Epithelial cell of esophagus (primary cell): ENCODE measurements at regions not wholly inside any gene's neighbourhood (a gene's known extent, or its start where the extent isn't known, plus 50 kb on each side); places are given as distances from the start of the nearest gene placed in this dataset.

Experiments used
- DNase-seq: peaks from one replicate; pipeline ENCODE4 v3.0.0; 2010; ENCODE audit warnings: low read depth
- H3K4me3 ChIP-seq: 2 replicates; pipeline ENCODE4 v1.5.1; 2011; ENCODE audit warnings: mild to moderate bottlenecking, low read length, control low read depth
- CTCF ChIP-seq: IDR thresholded peaks from 2 replicates; pipeline ENCODE4 v1.5.1; 2011; ENCODE audit warnings: low read depth, mild to moderate bottlenecking, low read length, control low read depth, inconsistent platforms; ENCODE audit not compliant: insufficient read depth; ENCODE audit errors: missing control alignments

GRCh38 chr12:84661786-84662185, 250.8 kb downstream of the SLC6A15 start:
- DNase-seq, result peak; percentile 45
- TF ChIP-seq CTCF, result no peak
- no peak overlapping the region for H3K4me3 ChIP-seq

DNA sequence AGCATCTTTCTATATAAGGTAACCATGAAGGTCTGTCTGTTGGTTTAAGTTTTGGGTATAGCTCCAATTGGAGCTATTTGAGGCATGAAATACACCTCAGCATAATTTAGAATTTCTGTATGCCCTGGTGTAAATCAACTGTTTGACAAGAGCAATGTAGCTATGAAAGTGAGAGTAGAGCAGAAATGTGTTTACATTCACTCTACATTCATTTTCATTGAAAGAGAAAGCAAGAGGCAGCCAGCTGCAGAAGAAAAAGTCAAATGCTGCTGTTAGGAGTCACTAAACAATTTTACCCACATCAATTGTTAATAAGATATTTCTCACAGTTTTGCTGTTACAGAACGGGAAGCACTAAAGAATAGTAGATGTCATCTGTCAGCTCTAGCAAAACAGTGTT, 252.5 kb downstream of the SLC6A15 start:
- no peak overlapping the region for H3K4me3 ChIP-seq
- no peak for TF ChIP-seq CTCF
- no peak for DNase-seq

DNA sequence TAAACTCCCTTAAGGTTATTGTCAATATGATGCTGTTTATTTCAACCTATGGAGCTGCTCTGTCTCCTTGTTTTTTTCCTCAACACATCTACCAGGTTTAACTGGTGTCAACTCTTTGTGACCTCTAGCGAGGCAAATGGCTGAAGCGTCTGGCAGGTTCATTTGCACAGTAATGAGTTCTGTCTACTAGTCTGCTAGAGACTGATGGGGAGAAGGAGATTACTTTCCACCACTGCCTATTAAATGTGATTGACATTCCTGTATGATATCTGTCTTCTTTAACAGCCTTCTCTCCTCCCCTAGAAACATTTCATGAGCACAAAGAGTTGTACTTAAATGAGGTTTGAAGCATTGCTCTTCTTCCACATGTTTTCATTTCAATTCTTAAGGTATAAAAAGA, 253.7 kb downstream of the SLC6A15 start:
- no peak for TF ChIP-seq CTCF
- DNase-seq, result no peak
- H3K4me3 ChIP-seq, result no peak overlapping the region

- no peak for TF ChIP-seq CTCF
- no peak for DNase-seq
- no peak overlapping the region for H3K4me3 ChIP-seq
Measured at GRCh38 chr12:84656705-84657104, 255.9 kb downstream of the SLC6A15 start.

- DNase-seq, result no peak
- no peak for TF ChIP-seq CTCF
- no peak overlapping the region for H3K4me3 ChIP-seq
Measured at GRCh38 chr12:84653482-84653881, 259.1 kb downstream of the SLC6A15 start.

GRCh38 chr12:84648425-84648824, 264.2 kb downstream of the SLC6A15 start:
- no peak overlapping the region for H3K4me3 ChIP-seq
- TF ChIP-seq CTCF, result no peak
- no peak for DNase-seq

DNA sequence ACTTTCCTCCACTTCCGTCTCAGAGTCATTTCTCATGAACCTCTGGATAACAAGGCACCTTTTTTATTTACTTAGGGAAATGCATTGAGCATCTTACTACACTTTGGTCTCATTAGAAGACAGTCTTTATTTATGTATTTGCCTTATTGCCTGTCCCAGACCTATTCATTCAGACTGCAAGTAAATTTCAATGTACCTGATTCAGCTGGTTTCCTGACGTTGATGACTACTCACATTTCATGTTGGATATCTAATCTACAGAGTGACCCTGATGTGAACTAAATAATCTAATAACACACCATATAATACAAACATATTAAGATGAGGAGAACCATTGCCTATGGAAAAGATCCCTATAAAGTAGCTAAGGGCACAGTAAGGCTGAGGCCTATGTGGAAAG, 267.7 kb downstream of the SLC6A15 start:
- DNase-seq, result no peak
- no peak for TF ChIP-seq CTCF

More for the DNA sequence above, 267.7 kb downstream of the SLC6A15 start:
- H3K4me3 ChIP-seq, result no peak overlapping the region
